D721Med (cell line): ENCODE measurements at regions not wholly inside any gene's neighbourhood (a gene's known extent, or its start where the extent isn't known, plus 50 kb on each side); places are given as distances from the start of the nearest gene placed in this dataset.

Experiments used
- DNase-seq: peaks from one replicate; pipeline ENCODE4 v3.0.0; 2011; ENCODE audit warnings: low spot score; ENCODE audit not compliant: insufficient read length
- FAIRE-seq: peaks from 2 replicates; lab custom pipeline; 2011; peaks lifted over from hg19 to GRCh38; lab: Jason Lieb, UNC
- TF ChIP-seq, protein P1 (sequence below): IDR thresholded peaks from 2 replicates; pipeline ENCODE4 v1.5.1; 2012; ENCODE audit warnings: mild to moderate bottlenecking, control low read depth; ENCODE audit not compliant: insufficient read depth; ENCODE audit errors: missing control alignments

GRCh38 chr14:43937001-43937400 lies 570.1 kb downstream of the FSCB start:
- no peak for FAIRE-seq
- DNase-seq = no peak
- TF ChIP-seq, protein P1, sequence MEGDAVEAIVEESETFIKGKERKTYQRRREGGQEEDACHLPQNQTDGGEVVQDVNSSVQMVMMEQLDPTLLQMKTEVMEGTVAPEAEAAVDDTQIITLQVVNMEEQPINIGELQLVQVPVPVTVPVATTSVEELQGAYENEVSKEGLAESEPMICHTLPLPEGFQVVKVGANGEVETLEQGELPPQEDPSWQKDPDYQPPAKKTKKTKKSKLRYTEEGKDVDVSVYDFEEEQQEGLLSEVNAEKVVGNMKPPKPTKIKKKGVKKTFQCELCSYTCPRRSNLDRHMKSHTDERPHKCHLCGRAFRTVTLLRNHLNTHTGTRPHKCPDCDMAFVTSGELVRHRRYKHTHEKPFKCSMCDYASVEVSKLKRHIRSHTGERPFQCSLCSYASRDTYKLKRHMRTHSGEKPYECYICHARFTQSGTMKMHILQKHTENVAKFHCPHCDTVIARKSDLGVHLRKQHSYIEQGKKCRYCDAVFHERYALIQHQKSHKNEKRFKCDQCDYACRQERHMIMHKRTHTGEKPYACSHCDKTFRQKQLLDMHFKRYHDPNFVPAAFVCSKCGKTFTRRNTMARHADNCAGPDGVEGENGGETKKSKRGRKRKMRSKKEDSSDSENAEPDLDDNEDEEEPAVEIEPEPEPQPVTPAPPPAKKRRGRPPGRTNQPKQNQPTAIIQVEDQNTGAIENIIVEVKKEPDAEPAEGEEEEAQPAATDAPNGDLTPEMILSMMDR = no peak

DNA sequence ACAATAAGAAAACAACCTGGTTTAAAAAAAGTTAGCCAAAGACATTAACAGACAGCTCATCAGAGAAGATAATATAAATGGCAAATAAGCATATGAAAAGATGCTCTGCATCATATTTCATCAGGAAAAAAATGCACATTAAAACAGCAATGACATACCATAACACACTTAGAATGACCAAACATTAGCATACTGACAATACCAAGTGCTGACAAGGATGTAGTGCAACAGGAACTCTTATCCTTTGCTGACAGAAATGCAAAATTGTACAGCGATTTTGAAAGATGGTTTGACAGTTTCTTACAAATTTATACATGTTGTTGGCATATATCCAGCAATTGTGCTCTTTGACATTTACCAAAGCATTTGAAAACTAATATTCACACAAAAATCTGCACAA lies 573.0 kb downstream of the FSCB start:
- FAIRE-seq (no peak), DNase-seq (no peak)
- TF ChIP-seq, protein P1 = no peak

- no peak for DNase-seq
- no peak for FAIRE-seq
- TF ChIP-seq, protein P1 = no peak
These were observed 592.9 kb downstream of the FSCB start for GRCh38 chr14:43914041-43914693.

- no peak for FAIRE-seq
- TF ChIP-seq, protein P1 = no peak
- no peak for DNase-seq
These were observed 603.9 kb downstream of the FSCB start for GRCh38 chr14:43903209-43903608.

- FAIRE-seq = no peak
- TF ChIP-seq, protein P1 = no peak
- no peak for DNase-seq
These were observed 605.0 kb downstream of the FSCB start for GRCh38 chr14:43901911-43902673.

DNA sequence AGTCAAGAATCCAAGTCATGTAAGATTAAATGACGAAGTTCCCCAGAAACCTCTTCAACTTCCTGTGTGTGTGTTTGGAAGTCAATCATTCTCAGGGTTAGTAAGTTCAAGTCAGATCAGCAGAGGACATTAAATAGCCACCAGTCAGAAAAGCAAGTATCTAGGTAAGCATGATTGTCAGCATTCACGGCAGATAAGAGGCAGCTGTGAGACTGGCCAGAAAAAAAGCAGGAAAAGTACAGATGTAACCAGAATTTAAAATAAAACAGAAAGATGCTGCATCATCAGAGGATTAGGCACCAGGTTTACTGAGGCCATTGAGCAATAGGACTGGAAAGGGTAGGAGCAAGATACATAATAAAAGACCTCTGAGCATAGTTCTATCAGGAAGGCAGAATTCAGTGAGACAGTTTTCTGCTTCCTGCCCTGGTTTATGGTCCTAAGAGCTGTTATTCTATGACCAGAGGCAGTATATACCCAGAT lies 606.9 kb downstream of the FSCB start:
- DNase-seq (no peak), FAIRE-seq (no peak)
- TF ChIP-seq, protein P1 = no peak

GRCh38 chr14:43898687-43899086 lies 608.4 kb downstream of the FSCB start:
- DNase-seq (no peak), FAIRE-seq (no peak)
- TF ChIP-seq, protein P1 = peak; percentile 11
